Gastroesophageal sphincter (tissue), 4 donors: ENCODE measurements at regions not wholly inside any gene's neighbourhood (a gene's known extent, or its start where the extent isn't known, plus 50 kb on each side); places are given as distances from the start of the nearest gene placed in this dataset.
"Not testable (repeated sequence)": the region's sequence is repeated elsewhere in the genome, so short reads cannot be mapped to it uniquely, and the experiment has no call there.

Experiments used
- ATAC-seq: fragments of 150-250 bp; one replicate; pipeline ENCODE4 v1.9.1; 2016; ENCODE audit warnings: mild to moderate bottlenecking, moderate library complexity
- H3K27ac ChIP-seq, 4 donors: fragments of 200-600 bp; sonication (generic) in 3 of 4; 1 replicate in 3 of 4; 2 replicates in 1 of 4; pipeline ENCODE4 v1.5.1; 2016 to 2019
- H3K27me3 ChIP-seq: fragments of 200-600 bp; sonication (generic); one replicate; pipeline ENCODE4 v1.5.1; 2019
- H3K36me3 ChIP-seq, 2 donors: fragments of 200-600 bp; sonication (generic); one replicate each; pipeline ENCODE4 v1.5.1; 2019; ENCODE audit warnings: control low read depth in 1 of 2
- H3K4me1 ChIP-seq, 3 donors: fragments of 200-600 bp; sonication (generic); 1 replicate in 2 of 3; 2 replicates in 1 of 3; pipeline ENCODE4 v1.5.1; 2016 to 2019; ENCODE audit warnings: control low read depth in 2 of 3
- H3K4me3 ChIP-seq, 2 donors: fragments of 200-600 bp; sonication (generic); one replicate each; pipeline ENCODE4 v1.5.1; 2019; ENCODE audit warnings: mild to moderate bottlenecking in 1 of 2, moderate library complexity in 1 of 2
- H3K9me3 ChIP-seq, 3 donors: fragments of 200-600 bp; sonication (generic); one replicate each; pipeline ENCODE4 v1.5.1; 2017 to 2019; ENCODE audit warnings: control low read depth in 2 of 3
- EP300 ChIP-seq: sonication (generic); formaldehyde crosslinking; IDR thresholded peaks from one replicate; pipeline ENCODE4 v1.6.1; 2017; ENCODE audit warnings: antibody characterized with exemption, mild to moderate bottlenecking
- POLR2A ChIP-seq, 2 donors: fragments of 450-650 bp; IDR thresholded peaks; one replicate each; pipeline ENCODE4 v1.6.1; 2017; ENCODE audit warnings: antibody characterized with exemption in 2 of 2, mild to moderate bottlenecking in 2 of 2, moderate library complexity in 1 of 2
- POLR2AphosphoS5 ChIP-seq: sonication (generic); formaldehyde crosslinking; IDR thresholded peaks from one replicate; pipeline ENCODE4 v1.6.1; 2017; ENCODE audit warnings: antibody characterized with exemption
- whole genome bisulfite sequencing, 2 donors: methylation state at CpG; one replicate each; pipeline ENCODE4 v1.1.5; 2018; ENCODE audit warnings: low coverage in 1 of 2; 5-methylcytosine and 5-hydroxymethylcytosine counted together
- TF ChIP-seq, protein P1 (sequence below), 4 experiments: fragments of 200-600 bp in 2 of 4; fragments of 450-650 bp in 2 of 4; sonication (generic) in 1 of 4; IDR thresholded peaks; one replicate each; pipeline ENCODE4 v1.5.1; 2017 to 2019; ENCODE audit warnings: antibody characterized with exemption in 4 of 4, mild to moderate bottlenecking in 2 of 4, moderate library complexity in 2 of 4

- no peak overlapping the region for H3K27ac ChIP-seq
- ATAC-seq: no peak
- H3K36me3 ChIP-seq: no peaks in the 10 kb centered on the region
- no peaks in the 10 kb centered on the region for H3K9me3 ChIP-seq
- no peaks in the 10 kb centered on the region for H3K4me1 ChIP-seq
- H3K4me3 ChIP-seq: no peak overlapping the region
- H3K27me3 ChIP-seq: no peaks in the 10 kb centered on the region
- TF ChIP-seq POLR2AphosphoS5 (no peak), POLR2A (IDR thresholded peaks at IDR 0.05) (no peak), EP300 (no peak)
Measured at GRCh38 chr1:81729239-81729638, 71.5 kb upstream of the ADGRL2 start.

DNA sequence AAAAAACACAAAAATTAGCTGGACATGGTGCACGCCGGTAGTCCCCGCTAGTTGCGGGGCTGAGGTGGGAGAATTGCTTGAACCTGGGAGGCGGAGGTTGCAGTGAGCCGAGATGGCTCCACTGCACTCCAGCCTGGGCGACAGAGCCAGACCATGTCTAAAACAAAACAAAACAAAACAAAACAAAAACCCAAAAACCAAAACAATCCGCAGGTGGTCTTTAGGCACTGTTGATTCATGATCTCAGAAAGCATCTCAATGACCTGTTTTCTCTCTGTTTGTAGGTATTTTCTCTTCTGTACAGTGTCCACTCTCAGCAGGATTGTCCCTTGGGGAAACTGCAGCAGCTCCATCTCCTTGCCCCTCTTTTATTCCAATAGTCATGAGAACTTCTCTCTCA is 74.9 kb upstream of the ADGRL2 start:
- TF ChIP-seq POLR2AphosphoS5 (no peak), POLR2A (IDR thresholded peaks at IDR 0.05) (no peak), EP300 (no peak)
- TF ChIP-seq, protein P1, sequence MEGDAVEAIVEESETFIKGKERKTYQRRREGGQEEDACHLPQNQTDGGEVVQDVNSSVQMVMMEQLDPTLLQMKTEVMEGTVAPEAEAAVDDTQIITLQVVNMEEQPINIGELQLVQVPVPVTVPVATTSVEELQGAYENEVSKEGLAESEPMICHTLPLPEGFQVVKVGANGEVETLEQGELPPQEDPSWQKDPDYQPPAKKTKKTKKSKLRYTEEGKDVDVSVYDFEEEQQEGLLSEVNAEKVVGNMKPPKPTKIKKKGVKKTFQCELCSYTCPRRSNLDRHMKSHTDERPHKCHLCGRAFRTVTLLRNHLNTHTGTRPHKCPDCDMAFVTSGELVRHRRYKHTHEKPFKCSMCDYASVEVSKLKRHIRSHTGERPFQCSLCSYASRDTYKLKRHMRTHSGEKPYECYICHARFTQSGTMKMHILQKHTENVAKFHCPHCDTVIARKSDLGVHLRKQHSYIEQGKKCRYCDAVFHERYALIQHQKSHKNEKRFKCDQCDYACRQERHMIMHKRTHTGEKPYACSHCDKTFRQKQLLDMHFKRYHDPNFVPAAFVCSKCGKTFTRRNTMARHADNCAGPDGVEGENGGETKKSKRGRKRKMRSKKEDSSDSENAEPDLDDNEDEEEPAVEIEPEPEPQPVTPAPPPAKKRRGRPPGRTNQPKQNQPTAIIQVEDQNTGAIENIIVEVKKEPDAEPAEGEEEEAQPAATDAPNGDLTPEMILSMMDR (IDR thresholded peaks at IDR 0.05): no peak
- Histone ChIP-seq H3K27me3 (no peaks in the 10 kb centered on the region), H3K4me3 (no peak overlapping the region), H3K27ac (no peak overlapping the region), H3K4me1 (no peaks in the 10 kb centered on the region), H3K9me3 (no peaks in the 10 kb centered on the region), H3K36me3 (no peaks in the 10 kb centered on the region)
- WGBS, 2 donors: 88 to 90% methylated on average over 6 of the region's 8 CpGs
- ATAC-seq: no peak

GRCh38 chr1:81722631-81723328 is 78.0 kb upstream of the ADGRL2 start:
- H3K4me1 ChIP-seq, H3K27ac ChIP-seq, ATAC-seq, H3K36me3 ChIP-seq, H3K9me3 ChIP-seq, H3K27me3 ChIP-seq, H3K4me3 ChIP-seq: not testable (repeated sequence)
- 83 to 90% methylated on average over 4 to 5 of the region's 6 CpGs for WGBS, 2 donors

- not testable (repeated sequence) for H3K27ac ChIP-seq, ATAC-seq, H3K9me3 ChIP-seq, H3K36me3 ChIP-seq, H3K4me1 ChIP-seq, H3K4me3 ChIP-seq, H3K27me3 ChIP-seq
- WGBS, 2 donors: 86 to 88% methylated on average over 6 to 8 of the region's 8 CpGs
Measured at GRCh38 chr1:81720256-81720655, 80.5 kb upstream of the ADGRL2 start.

GRCh38 chr1:81717230-81717629 is 83.5 kb upstream of the ADGRL2 start:
- Histone ChIP-seq H3K9me3 (no peaks in the 10 kb centered on the region), H3K27ac (no peak overlapping the region), H3K4me1 (no peaks in the 10 kb centered on the region), H3K27me3 (no peaks in the 10 kb centered on the region), H3K36me3 (no peaks in the 10 kb centered on the region), H3K4me3 (no peak overlapping the region)
- TF ChIP-seq POLR2A (IDR thresholded peaks at IDR 0.05) (no peak), EP300 (no peak), POLR2AphosphoS5 (no peak)
- TF ChIP-seq, protein P1 (IDR thresholded peaks at IDR 0.05): no peak
- ATAC-seq: no peak
- WGBS, 2 donors: 100% methylated on average over 1 of the region's 1 CpG; no CpG with 5 or more reads in 1 of the 2 donors

GRCh38 chr1:81715391-81715790 is 85.3 kb upstream of the ADGRL2 start:
- Histone ChIP-seq H3K27ac (no peak overlapping the region), H3K36me3 (no peaks in the 10 kb centered on the region), H3K9me3 (no peaks in the 10 kb centered on the region), H3K4me1 (no peaks in the 10 kb centered on the region), H3K4me3 (no peak overlapping the region), H3K27me3 (no peaks in the 10 kb centered on the region)
- no peak for TF ChIP-seq EP300
- TF ChIP-seq, protein P1 (IDR thresholded peaks at IDR 0.05): no peak
- TF ChIP-seq POLR2A (IDR thresholded peaks at IDR 0.05): no peak
- no peak for TF ChIP-seq POLR2AphosphoS5
- ATAC-seq: no peak
- WGBS, 2 donors: 83 to 97% methylated on average over 3 of the region's 3 CpGs
